NCI-H1048 (cell line): ENCODE measurements at regions not wholly inside any gene's neighbourhood (a gene's known extent, or its start where the extent isn't known, plus 50 kb on each side); places are given as distances from the start of the nearest gene placed in this dataset.
"Not testable (repeated sequence)": the region's sequence is repeated elsewhere in the genome, so short reads cannot be mapped to it uniquely, and the experiment has no call there.

Experiments used
- DNase-seq: peaks from one replicate; lab custom pipeline; 2025; lab: John Stamatoyannopoulos, UW

GRCh38 chr14:51342226-51342625 is 102.2 kb downstream of the TMX1 start:
- no peak for DNase-seq

GRCh38 chr14:51351997-51352396 is 112.0 kb downstream of the TMX1 start:
- DNase-seq, result no peak

- DNase-seq, result no peak
Measured at GRCh38 chr14:51353901-51354300, 113.9 kb downstream of the TMX1 start.

GRCh38 chr14:51354846-51355245 is 114.8 kb downstream of the TMX1 start:
- DNase-seq, result no peak

- no peak for DNase-seq
Measured at GRCh38 chr14:51356381-51356780, 116.3 kb downstream of the TMX1 start.

- no peak for DNase-seq
Measured at GRCh38 chr14:51357250-51357649, 117.2 kb downstream of the TMX1 start.

GRCh38 chr14:51360592-51360991 is 120.5 kb downstream of the TMX1 start:
- no peak for DNase-seq

- no peak for DNase-seq
Measured at GRCh38 chr14:51365241-51365965, 125.4 kb downstream of the TMX1 start.

- not testable (repeated sequence) for DNase-seq
Measured at GRCh38 chr14:51366460-51366859, 126.4 kb downstream of the TMX1 start.

GRCh38 chr14:51366866-51367599 is 127.0 kb downstream of the TMX1 start:
- not testable (repeated sequence) for DNase-seq

- no peak for DNase-seq
Measured at GRCh38 chr14:51367600-51367931, 127.5 kb downstream of the TMX1 start.

GRCh38 chr14:51368721-51369163 is 128.7 kb downstream of the TMX1 start:
- no peak for DNase-seq

GRCh38 chr14:51369814-51370213 is 129.8 kb downstream of the TMX1 start:
- DNase-seq, result no peak

- DNase-seq, result no peak
Measured at GRCh38 chr14:51370758-51371386, 130.8 kb downstream of the TMX1 start.

- DNase-seq, result not testable (repeated sequence)
Measured at GRCh38 chr14:51377186-51377585, 137.1 kb downstream of the TMX1 start.

GRCh38 chr14:51382506-51382905 is 142.5 kb downstream of the TMX1 start:
- DNase-seq, result no peak

- no peak for DNase-seq
Measured at GRCh38 chr14:51386411-51386810, 146.4 kb downstream of the TMX1 start.

- no peak for DNase-seq
Measured at GRCh38 chr14:51386983-51387735, 147.1 kb downstream of the TMX1 start.

- no peak for DNase-seq
Measured at GRCh38 chr14:51392416-51392815, 152.4 kb downstream of the TMX1 start.

- no peak for DNase-seq
Measured at GRCh38 chr14:51394384-51394783, 154.3 kb downstream of the TMX1 start.

- DNase-seq, result no peak
Measured at GRCh38 chr14:51394804-51395203, 154.8 kb downstream of the TMX1 start.

- DNase-seq, result no peak
Measured at GRCh38 chr14:51395361-51395849, 155.4 kb downstream of the TMX1 start.
